ENCODE measurements at regions not wholly inside any gene's neighbourhood (a gene's known extent, or its start where the extent isn't known, plus 50 kb on each side); places are given as distances from the start of the nearest gene placed in this dataset.

GRCh38 chr10:90130321-90131086, 429.1 kb downstream of the KIF20B start:
- no peak for TF ChIP-seq CTCF (IDR thresholded peaks at IDR 0.05)
- no peak for TF ChIP-seq EP300 (IDR thresholded peaks at IDR 0.05)
- no peak for TF ChIP-seq REST (IDR thresholded peaks at IDR 0.05)
- no peak for TF ChIP-seq POLR2A (IDR thresholded peaks at IDR 0.05; ENCODE audit: low read length)
- TF ChIP-seq PHF8 (IDR thresholded peaks at IDR 0.05; ENCODE audit: borderline replicate concordance, low read depth): no peak
- no peak for TF ChIP-seq JUNB (IDR thresholded peaks at IDR 0.05)
- no peak for TF ChIP-seq EHMT2 (IDR thresholded peaks at IDR 0.05; ENCODE audit: low read depth)
- no peak for TF ChIP-seq CHD2 (IDR thresholded peaks at IDR 0.05; ENCODE audit: low read length, partially characterized antibody)
